GM19395 (cell line): ENCODE measurements at regions not wholly inside any gene's neighbourhood (a gene's known extent, or its start where the extent isn't known, plus 50 kb on each side); places are given as distances from the start of the nearest gene placed in this dataset.

Experiments used
- ATAC-seq: cut with Tn5 transposase; IDR thresholded peaks from one replicate; pipeline ENCODE4 v1.9.1; 2021; ENCODE audit warnings: mild to moderate bottlenecking, moderate library complexity; ENCODE audit not compliant: unreplicated experiment

GRCh38 chr14:34138175-34138574, 187.3 kb upstream of the EGLN3 start:
- ATAC-seq = no peak

GRCh38 chr14:34137001-34137745, 186.3 kb upstream of the EGLN3 start:
- ATAC-seq = no peak

GRCh38 chr14:34135492-34135891, 184.6 kb upstream of the EGLN3 start:
- ATAC-seq = no peak

- ATAC-seq = no peak
Observed at GRCh38 chr14:34134484-34134883, 183.6 kb upstream of the EGLN3 start.

GRCh38 chr14:34129927-34130552, 179.2 kb upstream of the EGLN3 start:
- ATAC-seq = no peak

GRCh38 chr14:34128665-34129064, 177.8 kb upstream of the EGLN3 start:
- ATAC-seq = no peak

GRCh38 chr14:34126586-34126985, 175.7 kb upstream of the EGLN3 start:
- ATAC-seq = no peak

- ATAC-seq = no peak
Observed at GRCh38 chr14:34124585-34124984, 173.7 kb upstream of the EGLN3 start.

GRCh38 chr14:34122650-34123049, 171.8 kb upstream of the EGLN3 start:
- ATAC-seq = no peak

GRCh38 chr14:34122081-34122480, 171.2 kb upstream of the EGLN3 start:
- ATAC-seq = no peak

GRCh38 chr14:34120185-34120977, 169.5 kb upstream of the EGLN3 start:
- no peak for ATAC-seq

GRCh38 chr14:34119107-34119858, 168.4 kb upstream of the EGLN3 start:
- ATAC-seq = no peak

- ATAC-seq = no peak
Observed at GRCh38 chr14:34113991-34114390, 163.1 kb upstream of the EGLN3 start.

- no peak for ATAC-seq
Observed at GRCh38 chr14:34113005-34113511, 162.2 kb upstream of the EGLN3 start.

- ATAC-seq = no peak
Observed at GRCh38 chr14:34111953-34112352, 161.1 kb upstream of the EGLN3 start.

- no peak for ATAC-seq
Observed at GRCh38 chr14:34111505-34111904, 160.6 kb upstream of the EGLN3 start.

GRCh38 chr14:34110531-34110930, 159.7 kb upstream of the EGLN3 start:
- no peak for ATAC-seq

- ATAC-seq = no peak
Observed at GRCh38 chr14:34107441-34107840, 156.6 kb upstream of the EGLN3 start.

GRCh38 chr14:34106310-34106709, 155.4 kb upstream of the EGLN3 start:
- ATAC-seq = no peak

- ATAC-seq = no peak
Observed at GRCh38 chr14:34104489-34105397, 153.9 kb upstream of the EGLN3 start.
